NB4 (cell line): ENCODE measurements at regions not wholly inside any gene's neighbourhood (a gene's known extent, or its start where the extent isn't known, plus 50 kb on each side); places are given as distances from the start of the nearest gene placed in this dataset.

Source experiments
- DNase-seq: peaks from one replicate; pipeline ENCODE4 v3.0.0; 2010; ENCODE audit warnings: low read depth
- H3K4me3 ChIP-seq: one replicate; pipeline ENCODE4 v1.5.1; 2011; ENCODE audit warnings: mild to moderate bottlenecking, low read depth, low read length, moderate library complexity
- MYC ChIP-seq: IDR thresholded peaks from 2 replicates; pipeline ENCODE4 v1.6.1; 2011; ENCODE audit warnings: low read depth, low read length
- POLR2A ChIP-seq: IDR thresholded peaks from 2 replicates; pipeline ENCODE4 v1.6.1; 2011; ENCODE audit warnings: mild to moderate bottlenecking; ENCODE audit not compliant: insufficient read length; ENCODE audit errors: extremely low read depth
- TF ChIP-seq, protein P1 (sequence below): IDR thresholded peaks from 2 replicates; pipeline ENCODE4 v1.6.1; 2011; ENCODE audit warnings: low read depth, low read length
- TF ChIP-seq, protein P2 (sequence below): IDR thresholded peaks from one replicate; pipeline ENCODE4 v1.5.1; 2012; ENCODE audit warnings: low read depth, low read length

DNA sequence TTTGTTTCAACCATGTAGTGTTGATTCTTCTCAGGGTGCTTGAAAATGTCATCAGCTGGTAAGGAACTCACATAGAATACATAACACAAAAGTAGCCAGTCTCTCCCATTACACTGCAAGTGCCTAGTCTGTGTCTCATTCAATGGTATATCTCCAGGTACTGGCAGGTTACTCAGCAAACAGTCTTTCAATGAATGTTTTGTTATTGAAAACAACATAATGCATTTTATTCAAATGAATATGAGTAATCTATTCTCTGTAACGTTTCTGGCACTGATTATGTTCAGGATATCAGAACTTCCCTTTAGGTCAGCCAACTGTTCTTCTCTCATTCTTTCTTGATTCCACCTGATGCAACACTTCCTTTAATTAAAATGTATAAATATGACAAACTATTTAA is 68.0 kb upstream of the SLITRK1 start:
- TF ChIP-seq, protein P1, sequence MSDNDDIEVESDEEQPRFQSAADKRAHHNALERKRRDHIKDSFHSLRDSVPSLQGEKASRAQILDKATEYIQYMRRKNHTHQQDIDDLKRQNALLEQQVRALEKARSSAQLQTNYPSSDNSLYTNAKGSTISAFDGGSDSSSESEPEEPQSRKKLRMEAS: no peak
- TF ChIP-seq, protein P2, sequence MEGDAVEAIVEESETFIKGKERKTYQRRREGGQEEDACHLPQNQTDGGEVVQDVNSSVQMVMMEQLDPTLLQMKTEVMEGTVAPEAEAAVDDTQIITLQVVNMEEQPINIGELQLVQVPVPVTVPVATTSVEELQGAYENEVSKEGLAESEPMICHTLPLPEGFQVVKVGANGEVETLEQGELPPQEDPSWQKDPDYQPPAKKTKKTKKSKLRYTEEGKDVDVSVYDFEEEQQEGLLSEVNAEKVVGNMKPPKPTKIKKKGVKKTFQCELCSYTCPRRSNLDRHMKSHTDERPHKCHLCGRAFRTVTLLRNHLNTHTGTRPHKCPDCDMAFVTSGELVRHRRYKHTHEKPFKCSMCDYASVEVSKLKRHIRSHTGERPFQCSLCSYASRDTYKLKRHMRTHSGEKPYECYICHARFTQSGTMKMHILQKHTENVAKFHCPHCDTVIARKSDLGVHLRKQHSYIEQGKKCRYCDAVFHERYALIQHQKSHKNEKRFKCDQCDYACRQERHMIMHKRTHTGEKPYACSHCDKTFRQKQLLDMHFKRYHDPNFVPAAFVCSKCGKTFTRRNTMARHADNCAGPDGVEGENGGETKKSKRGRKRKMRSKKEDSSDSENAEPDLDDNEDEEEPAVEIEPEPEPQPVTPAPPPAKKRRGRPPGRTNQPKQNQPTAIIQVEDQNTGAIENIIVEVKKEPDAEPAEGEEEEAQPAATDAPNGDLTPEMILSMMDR: no peak
- TF ChIP-seq MYC: no peak
- TF ChIP-seq POLR2A: no peak
- DNase-seq: no peak

DNA sequence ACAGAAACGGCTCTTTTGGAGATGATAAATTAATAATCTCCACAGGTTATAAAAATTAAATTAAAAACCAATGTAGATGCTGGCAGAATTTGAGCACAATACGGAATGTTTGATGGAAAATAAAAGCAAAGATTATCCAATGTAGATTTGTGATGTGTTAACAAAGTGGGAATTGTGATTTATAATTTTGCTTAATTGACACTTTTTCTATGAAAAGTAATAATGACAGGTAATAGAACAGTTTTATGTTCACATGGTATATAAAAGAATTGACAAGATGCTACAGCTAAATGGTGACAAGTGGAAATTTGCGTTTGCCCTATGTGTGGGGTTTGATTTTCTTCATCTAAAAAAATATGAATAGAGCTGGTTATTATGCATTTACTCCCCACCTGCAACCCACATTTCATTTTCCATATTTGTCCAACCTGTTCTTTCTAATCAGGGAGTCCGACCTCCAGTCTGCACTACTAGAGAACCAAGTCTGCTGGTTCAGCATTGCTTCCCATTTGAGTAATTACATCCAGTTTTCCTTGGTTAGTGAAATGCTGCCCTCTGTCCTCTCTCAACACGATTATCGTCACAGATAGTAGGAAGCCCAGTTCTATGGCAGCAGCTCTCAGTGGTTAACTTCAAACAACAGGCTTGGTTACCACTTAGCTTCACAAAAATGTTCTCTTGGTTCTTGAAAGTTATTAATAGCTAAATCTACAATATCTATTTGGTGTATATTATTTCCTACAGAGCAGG is 61.4 kb upstream of the SLITRK1 start:
- no peak for DNase-seq
- no peak overlapping the region for H3K4me3 ChIP-seq
- TF ChIP-seq POLR2A: no peak
- TF ChIP-seq MYC: no peak
- TF ChIP-seq, protein P2: no peak
- TF ChIP-seq, protein P1: no peak

More for the DNA sequence above, 68.0 kb upstream of the SLITRK1 start:
- H3K4me3 ChIP-seq: no peak overlapping the region

DNA sequence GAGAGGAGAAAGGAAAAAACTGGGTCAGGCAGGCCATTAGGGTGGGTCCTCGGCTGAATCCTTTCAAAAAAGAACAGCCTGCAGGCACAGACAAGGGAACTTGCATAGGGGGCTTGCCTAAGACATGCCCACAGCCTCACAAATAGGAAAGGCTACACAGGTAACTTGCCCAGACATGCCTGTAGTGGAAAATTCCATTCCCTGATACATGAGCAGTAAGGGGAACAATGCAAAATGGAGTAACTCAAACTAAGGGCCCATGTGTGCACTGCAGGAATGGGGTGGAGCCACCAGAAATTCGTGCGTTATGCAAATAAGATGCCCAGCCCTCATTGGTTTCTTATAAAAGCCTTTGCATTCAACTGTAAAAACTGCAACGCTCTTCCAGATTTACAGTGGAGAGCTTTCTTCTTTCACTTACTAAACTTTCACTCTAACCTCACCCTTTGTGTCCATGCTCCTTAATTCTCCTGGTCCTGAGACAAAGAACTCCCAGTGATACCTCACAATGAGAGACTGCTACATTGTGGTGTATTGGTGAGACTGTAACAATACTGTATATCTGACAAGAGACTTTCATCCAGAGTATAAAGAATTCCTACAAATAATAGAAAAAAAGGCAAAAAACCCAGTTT is 59.5 kb upstream of the SLITRK1 start:
- no peak for DNase-seq
- TF ChIP-seq MYC (no peak), POLR2A (no peak)
- TF ChIP-seq, protein P1: no peak
- TF ChIP-seq, protein P2: no peak
- no peak overlapping the region for H3K4me3 ChIP-seq

DNA sequence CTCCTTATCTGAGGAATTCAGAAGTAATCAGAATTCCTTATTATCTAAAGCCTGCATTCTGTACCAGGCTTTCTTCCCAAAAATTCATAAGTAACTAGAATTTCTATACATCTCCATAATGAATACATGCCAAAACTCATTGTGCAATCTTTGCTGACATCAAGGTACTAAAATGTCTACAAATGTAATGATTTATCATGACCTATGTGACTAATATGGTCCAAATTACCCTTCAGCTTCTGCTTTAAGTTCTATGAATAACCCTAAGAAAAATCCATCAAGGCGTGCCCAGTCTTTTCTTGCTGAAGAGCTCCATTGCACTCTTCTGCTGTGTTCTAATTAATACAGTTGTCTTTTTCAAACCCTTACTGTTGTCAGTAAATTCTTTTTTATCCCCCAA is 58.5 kb upstream of the SLITRK1 start:
- no peak overlapping the region for H3K4me3 ChIP-seq
- TF ChIP-seq, protein P2: no peak
- TF ChIP-seq, protein P1: no peak
- TF ChIP-seq MYC (no peak), POLR2A (no peak)
- DNase-seq: no peak

DNA sequence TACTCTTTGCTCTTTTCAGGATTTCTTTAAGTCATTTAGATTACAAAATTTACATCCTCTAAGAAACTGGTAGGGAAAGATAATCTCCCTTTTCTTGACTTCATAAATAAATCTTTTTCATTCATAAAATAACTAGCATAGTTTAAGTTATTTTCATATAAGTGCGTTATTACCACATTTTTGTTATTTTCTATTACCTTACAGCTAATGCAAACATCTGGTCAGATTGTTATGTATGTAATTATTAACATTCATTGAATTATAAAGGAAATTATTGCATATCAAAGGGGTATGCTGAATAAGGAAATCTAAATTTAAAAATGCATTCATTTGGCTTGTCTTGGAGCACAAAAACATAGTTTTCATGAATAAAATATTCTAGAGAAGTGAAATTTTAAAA is 55.3 kb upstream of the SLITRK1 start:
- DNase-seq: no peak
- H3K4me3 ChIP-seq: no peak overlapping the region
- TF ChIP-seq, protein P2: no peak
- TF ChIP-seq MYC (no peak), POLR2A (no peak)
- TF ChIP-seq, protein P1: no peak
